ENCODE measurements at regions not wholly inside any gene's neighbourhood (a gene's known extent, or its start where the extent isn't known, plus 50 kb on each side); places are given as distances from the start of the nearest gene placed in this dataset.

DNA sequence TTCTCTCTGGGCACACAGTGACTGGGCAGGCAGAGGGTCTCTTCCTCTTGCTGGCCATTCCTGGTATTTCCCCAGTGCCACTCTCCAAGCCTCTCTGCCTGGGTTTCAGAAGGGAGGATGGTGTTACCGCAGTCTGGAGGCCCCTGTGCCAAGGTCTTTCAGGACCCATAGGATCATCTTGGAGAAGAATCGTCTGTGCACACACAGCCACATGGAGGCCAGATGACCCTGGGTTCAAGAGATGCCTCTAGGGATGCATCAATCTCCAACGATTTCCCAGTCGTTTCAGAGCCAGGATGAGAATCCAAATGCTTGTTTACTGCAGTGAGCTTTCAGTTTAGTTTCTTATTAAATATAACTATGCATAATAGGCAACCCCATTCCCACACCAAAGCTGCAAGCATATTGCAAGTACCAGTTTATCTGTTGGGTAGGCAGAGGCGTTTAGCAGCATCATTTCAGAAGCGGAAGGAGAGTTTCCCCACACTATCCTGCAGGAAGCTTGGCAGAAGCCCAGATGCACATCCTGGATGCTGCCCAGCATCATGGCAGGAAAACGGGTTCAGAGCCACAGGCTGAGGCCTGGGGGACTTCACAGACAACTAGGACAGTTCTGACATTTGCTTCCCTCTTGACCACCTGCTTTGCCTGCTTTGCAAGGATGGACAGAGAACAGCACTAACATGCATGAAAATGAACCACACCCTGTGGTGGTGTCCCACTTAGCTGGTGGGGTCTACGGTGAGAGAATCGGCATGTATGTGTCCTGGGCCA lies 134.7 kb upstream of the FAM20C start:
- TF ChIP-seq, protein P1, sequence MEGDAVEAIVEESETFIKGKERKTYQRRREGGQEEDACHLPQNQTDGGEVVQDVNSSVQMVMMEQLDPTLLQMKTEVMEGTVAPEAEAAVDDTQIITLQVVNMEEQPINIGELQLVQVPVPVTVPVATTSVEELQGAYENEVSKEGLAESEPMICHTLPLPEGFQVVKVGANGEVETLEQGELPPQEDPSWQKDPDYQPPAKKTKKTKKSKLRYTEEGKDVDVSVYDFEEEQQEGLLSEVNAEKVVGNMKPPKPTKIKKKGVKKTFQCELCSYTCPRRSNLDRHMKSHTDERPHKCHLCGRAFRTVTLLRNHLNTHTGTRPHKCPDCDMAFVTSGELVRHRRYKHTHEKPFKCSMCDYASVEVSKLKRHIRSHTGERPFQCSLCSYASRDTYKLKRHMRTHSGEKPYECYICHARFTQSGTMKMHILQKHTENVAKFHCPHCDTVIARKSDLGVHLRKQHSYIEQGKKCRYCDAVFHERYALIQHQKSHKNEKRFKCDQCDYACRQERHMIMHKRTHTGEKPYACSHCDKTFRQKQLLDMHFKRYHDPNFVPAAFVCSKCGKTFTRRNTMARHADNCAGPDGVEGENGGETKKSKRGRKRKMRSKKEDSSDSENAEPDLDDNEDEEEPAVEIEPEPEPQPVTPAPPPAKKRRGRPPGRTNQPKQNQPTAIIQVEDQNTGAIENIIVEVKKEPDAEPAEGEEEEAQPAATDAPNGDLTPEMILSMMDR (IDR thresholded peaks at IDR 0.05; ENCODE audit: low read depth, low read length) = no peak
- DNase-seq (ENCODE audit: low read depth, low spot score) = no peak
- H3K4me3 ChIP-seq (ENCODE audit: low read depth, low read length) = no peak overlapping the region
- in situ Hi-C loops (cut with HindIII; ENCODE audit: low sequenced_read_pairs) = no loop called here

DNA sequence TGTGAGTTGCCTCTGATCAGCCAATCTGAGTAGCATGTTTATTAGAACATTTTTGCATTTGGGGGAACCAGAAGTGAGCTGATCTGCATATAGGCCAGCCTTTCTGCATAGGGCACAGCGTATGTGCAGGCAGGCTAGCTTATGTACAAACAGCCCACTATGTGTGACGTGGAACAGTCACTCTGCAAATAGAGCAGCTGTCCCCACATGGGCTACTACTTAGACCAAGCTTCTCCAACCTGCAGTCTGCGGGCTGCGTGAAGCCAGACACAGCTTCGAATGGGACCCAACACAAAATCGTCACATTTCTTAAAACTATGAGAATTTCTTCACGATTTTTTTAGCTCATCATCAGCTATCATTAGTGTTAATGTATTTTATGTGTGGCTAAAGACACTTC lies 134.1 kb upstream of the FAM20C start:
- in situ Hi-C loops (cut with HindIII; ENCODE audit: low sequenced_read_pairs) = no loop called here
- TF ChIP-seq, protein P1 (IDR thresholded peaks at IDR 0.05; ENCODE audit: low read depth, low read length) = no peak
- DNase-seq (ENCODE audit: low read depth, low spot score) = no peak
- H3K4me3 ChIP-seq (ENCODE audit: low read depth, low read length) = no peak overlapping the region

GRCh38 chr7:59079-60016 lies 133.0 kb upstream of the FAM20C start:
- no peak overlapping the region for H3K4me3 ChIP-seq (ENCODE audit: low read depth, low read length)
- DNase-seq (ENCODE audit: low read depth, low spot score) = no peak
- in situ Hi-C loops (cut with HindIII; ENCODE audit: low sequenced_read_pairs) = no loop called here
- TF ChIP-seq, protein P1 (IDR thresholded peaks at IDR 0.05; ENCODE audit: low read depth, low read length) = no peak

GRCh38 chr7:60017-60675 lies 132.2 kb upstream of the FAM20C start:
- no peak overlapping the region for H3K4me3 ChIP-seq (ENCODE audit: low read depth, low read length)
- in situ Hi-C loops (cut with HindIII; ENCODE audit: low sequenced_read_pairs) = no loop called here
- DNase-seq (ENCODE audit: low read depth, low spot score) = no peak
- TF ChIP-seq, protein P1 (IDR thresholded peaks at IDR 0.05; ENCODE audit: low read depth, low read length) = no peak

- H3K4me3 ChIP-seq (ENCODE audit: low read depth, low read length) = no peak overlapping the region
- in situ Hi-C loops (cut with HindIII; ENCODE audit: low sequenced_read_pairs) = no loop called here
- no peak for DNase-seq (ENCODE audit: low read depth, low spot score)
- TF ChIP-seq, protein P1 (IDR thresholded peaks at IDR 0.05; ENCODE audit: low read depth, low read length) = no peak
Measured at GRCh38 chr7:60706-61105, 131.7 kb upstream of the FAM20C start.

DNA sequence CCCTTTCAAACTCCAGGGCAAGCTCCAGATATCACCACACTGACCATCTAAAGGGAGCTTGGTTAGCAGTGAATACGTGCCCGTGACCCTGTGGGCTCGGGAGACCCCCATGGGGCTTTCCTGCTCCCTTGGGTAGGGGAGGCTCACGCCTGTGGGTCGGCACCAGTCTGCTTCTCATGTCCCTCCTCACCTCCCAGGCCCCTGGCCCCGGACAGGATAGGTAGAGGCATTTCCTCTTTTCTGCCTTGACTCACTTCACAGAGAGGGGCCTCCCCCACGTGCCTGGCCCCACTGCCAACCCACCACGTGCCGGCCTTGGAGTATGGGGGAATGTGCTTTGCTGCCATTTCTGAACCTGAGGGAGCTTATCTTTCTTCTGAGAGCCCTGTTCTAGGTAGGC lies 131.3 kb upstream of the FAM20C start:
- in situ Hi-C loops (cut with HindIII; ENCODE audit: low sequenced_read_pairs) = no loop called here
- DNase-seq (ENCODE audit: low read depth, low spot score) = no peak
- TF ChIP-seq, protein P1 (IDR thresholded peaks at IDR 0.05; ENCODE audit: low read depth, low read length) = no peak
- H3K4me3 ChIP-seq (ENCODE audit: low read depth, low read length) = no peak overlapping the region
